ENCODE measurements at regions not wholly inside any gene's neighbourhood (a gene's known extent, or its start where the extent isn't known, plus 50 kb on each side); places are given as distances from the start of the nearest gene placed in this dataset.
"Not testable (repeated sequence)": the region's sequence is repeated elsewhere in the genome, so short reads cannot be mapped to it uniquely, and the experiment has no call there.

DNA sequence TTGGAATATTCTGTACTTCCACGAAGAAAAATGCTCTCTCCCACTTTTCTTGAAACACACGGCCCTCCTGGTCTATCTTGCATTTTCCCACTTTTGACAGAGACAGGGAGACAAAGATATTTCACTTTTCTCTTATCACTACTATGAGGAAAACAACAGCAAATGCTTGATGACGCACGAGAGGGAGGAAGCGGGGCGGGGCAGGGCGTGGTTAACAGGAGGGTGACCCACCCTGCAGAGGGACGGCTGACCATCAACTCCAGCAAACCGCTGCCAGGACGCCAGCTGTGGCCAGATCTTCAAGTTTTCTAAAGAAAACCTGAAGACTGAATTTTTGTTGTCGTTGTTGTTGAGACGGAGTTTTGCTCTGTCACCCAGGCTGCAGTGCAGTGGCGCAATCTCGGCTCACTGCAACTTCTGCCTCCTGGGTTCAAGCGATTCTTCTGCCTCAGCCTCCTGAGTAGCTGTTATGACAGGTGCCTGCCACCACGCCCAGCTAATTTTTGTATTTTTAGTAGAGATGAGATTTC is 63.8 kb downstream of the NSUN5 start:
- not testable (repeated sequence) for DNase-seq (ENCODE audit: low read depth in 2 of 2)

DNA sequence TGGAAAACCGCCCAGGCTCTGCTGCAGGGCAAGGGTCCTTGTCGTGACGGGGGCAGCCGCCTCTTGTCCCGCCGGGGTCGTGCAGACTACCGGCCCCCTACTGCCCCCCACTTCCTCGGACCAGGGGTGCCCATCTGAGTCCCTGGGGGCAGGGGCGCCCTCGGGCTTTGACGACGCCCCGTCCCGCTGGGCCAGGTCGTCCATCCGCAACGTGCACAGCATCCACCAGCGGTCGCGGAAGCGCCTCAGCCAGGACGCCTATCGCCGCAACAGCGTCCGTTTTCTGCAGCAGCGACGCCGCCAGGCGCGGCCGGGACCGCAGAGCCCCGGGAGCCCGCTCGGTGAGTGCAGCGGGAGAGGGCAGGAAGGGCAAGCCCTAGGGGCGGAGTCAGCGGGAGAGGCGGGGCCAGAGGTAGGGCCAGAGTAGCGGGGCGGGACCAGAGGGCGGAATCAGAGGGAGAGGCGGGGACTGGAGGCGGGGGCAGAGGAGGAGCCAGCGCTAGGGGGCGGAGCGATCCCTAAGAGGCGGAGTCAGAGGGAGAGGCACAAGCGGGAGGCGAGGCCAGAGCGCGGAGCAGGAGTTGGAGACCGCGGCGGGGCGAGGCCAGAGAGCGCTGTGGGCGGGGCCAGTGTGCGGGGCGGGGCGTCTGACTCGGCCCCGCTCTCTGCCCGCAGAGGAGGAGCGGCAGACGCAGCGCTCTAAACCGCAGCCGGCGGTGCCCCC is 73.5 kb downstream of the NSUN5 start:
- peak; percentile 86 to 87 for DNase-seq (ENCODE audit: low read depth in 2 of 2)

DNA sequence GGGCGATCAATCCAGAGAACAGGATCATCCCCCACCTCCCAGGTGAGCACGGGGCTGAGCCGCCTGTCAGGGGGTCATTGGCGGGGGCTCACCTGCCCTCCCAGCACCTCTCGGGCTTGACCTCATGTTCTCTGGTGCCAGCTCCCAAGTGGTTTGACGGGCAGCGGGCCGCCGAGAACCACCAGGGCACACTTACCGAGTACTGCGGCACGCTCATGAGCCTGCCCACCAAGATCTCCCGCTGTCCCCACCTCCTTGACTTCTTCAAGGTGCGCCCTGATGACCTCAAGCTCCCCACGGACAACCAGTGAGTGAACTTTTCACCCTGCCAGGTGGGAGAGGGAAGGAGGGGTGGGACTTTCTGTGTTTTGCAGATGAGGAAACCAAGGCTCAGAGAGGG is 82.9 kb downstream of the NSUN5 start:
- not testable (repeated sequence) for DNase-seq (ENCODE audit: low read depth in 2 of 2)

DNA sequence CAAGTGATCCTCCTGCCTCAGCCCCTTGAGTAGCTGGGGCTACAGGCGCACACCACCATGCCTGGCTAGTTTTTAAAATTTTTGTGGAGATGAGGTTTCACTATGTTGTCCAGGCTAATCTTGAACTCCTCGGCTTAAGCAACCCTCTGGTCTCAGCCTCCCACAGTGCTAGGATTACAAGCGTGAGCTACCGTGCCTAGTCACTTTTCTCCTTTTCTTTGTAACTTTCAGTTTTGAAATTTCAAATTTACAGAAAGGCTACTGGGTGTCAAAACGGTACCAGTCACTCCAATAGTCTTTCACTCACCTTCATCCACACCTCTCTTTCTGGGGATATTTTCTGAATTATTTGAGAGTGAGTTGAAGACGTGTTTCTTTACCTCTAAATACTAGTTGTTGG is 86.9 kb downstream of the NSUN5 start:
- DNase-seq (ENCODE audit: low read depth in 2 of 2): not testable (repeated sequence)

DNA sequence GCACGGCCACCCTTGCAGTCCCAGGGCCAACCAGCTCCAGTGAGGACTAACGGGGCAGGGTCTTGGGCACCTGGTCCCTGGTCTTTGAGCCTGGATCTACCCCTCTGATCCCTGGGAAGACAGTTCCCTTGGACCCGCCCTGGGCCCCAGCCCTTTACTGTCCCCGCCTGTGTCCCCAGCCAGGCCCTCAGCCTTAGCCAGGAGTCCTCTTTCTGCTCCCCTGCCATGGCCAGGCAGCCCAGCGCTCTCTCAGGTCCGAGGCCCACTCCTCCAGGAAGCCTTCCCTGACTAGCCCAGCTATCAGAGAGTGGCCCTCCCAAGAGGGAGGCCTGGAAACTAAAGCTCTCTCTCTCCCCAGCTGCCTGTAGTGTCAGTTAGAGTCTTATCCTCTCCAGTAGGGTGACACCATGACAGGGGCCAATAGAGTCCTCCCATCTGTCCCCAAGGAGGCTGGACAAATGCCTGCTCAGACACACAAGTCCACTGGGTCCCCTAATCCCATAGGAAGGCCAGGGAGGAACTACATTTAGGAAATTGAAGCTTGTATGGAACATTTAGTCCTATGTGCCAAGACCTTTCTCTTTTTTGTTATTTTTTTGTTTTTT is 87.8 kb downstream of the NSUN5 start:
- DNase-seq (ENCODE audit: low read depth in 2 of 2): not testable (repeated sequence)

DNA sequence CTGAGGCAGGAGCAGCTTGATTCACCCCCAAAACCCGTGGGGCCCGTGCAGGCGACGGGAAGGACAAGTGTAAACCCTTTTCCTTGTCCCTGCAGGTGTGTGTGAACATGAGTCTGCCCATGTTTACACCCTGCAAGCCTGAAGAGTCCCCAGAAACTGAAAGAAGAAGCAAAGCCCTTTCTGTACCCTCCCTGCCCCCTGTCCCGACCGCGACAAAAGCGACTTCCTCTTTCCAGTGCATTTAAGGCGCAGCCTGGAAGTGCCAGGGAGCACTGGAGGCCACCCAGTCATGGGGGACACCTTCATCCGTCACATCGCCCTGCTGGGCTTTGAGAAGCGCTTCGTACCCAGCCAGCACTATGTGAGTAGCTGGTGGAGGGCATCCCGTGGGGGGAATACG is 88.3 kb downstream of the NSUN5 start:
- DNase-seq (ENCODE audit: low read depth in 2 of 2): not testable (repeated sequence)

DNA sequence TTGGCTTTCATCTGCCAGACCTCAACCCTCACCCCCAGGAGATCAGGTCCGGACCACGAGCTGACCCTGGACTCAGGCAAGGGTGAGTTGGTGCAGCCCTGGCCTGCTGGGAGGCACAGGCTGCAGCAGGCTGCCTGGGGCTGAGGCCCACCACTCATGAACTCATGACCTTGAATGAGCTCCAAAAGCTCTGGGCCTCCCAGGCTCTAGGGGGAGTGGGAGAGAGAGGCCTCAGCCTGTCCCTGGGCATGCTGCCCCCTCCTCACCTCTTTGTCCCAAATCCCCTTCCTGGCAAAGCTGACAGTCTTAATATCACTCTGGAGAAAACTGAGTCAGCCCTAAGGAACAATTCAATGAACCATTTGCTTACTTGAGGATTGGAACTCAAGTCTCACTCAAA is 89.8 kb downstream of the NSUN5 start:
- not testable (repeated sequence) for DNase-seq (ENCODE audit: low read depth in 2 of 2)

DNA sequence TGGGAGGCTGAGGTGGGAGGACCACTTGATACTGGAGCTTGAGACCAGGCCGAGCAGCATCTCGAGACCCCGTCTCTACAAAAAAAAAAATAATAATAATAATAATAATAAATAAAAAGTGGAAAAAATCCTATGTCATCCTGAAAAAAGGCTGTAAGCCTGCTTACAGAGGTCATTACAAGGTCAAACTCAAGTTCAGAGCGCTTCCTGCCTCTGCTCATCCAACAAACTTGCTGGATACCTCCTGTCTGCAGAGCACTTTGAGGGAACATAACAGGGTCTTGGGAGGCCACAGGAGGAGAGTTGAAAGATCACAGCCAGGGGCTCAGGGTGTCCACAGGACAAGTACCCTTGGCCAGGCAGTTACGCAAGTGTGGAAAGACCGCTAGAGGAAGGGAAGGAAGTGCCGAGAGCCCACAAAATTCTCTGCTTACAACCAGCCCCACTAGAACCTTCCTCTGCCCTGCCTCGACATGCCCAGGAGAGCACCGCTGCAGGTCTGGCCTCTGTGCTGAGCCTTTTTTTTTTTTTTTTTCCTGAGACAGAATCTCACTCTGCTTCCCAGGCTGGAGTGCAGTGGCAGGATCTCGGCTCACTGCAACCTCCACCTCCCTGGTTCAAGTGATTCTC is 92.5 kb downstream of the NSUN5 start:
- not testable (repeated sequence) for DNase-seq (ENCODE audit: low read depth in 2 of 2)

DNA sequence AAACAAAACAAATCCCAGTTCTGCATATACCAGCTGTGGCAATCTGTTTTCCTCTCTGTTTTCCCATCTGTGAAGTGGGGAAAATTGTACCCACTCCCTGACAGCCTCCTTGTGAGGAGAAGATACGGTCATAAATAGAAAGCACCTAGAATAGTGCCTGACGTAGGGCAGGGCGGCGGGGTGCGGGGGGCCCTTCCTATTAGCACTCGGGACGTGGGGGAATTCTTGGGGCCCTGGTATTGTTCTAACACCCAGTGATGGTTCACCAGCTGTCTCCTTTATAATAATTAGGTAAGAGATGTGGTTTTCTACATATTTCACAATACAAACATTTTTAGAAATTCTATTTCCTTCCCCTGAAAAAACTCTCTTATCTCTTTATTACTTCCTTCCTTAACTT is 93.4 kb downstream of the NSUN5 start:
- not testable (repeated sequence) for DNase-seq (ENCODE audit: low read depth in 2 of 2)

DNA sequence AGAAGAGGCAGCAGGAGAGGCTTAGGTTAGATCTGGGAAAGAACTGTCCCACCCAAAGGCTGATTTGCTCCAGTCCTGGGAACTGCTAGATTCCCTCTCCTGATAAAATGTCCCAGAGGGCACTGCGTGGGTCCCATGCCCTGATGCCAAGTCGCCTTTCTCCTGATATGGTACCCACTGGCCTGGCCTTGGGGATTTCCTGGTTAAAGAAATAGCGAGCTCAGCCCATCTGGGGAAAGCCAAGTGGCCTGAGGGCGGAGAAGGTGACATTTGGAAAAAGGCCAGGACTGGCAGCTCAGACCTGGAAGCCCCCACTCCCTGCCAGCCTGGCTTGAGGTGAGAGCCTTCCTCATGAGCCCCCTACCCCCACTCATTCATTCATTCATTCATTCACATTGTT is 94.2 kb downstream of the NSUN5 start:
- DNase-seq (ENCODE audit: low read depth in 2 of 2): not testable (repeated sequence)

DNA sequence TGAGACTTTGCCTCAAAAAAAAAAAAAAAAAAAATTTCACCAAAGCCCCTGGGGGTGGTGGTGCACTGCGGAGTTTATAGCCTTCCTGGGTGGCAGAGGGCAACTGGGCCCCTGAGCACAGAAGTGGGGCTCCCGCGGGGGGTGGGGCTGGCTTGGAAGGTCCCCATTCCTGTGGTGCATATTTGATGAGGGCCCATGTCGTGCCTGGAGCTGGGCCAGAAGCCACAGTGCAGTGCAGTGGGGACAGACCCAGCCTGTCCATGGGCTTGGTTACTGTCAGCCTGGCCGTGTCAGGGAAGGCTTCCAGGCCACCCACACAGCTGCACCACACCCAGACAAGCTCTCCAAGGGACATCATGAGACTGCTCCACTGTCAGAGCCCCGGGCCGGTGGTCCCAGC is 95.5 kb downstream of the NSUN5 start:
- not testable (repeated sequence) for DNase-seq (ENCODE audit: low read depth in 2 of 2)

DNA sequence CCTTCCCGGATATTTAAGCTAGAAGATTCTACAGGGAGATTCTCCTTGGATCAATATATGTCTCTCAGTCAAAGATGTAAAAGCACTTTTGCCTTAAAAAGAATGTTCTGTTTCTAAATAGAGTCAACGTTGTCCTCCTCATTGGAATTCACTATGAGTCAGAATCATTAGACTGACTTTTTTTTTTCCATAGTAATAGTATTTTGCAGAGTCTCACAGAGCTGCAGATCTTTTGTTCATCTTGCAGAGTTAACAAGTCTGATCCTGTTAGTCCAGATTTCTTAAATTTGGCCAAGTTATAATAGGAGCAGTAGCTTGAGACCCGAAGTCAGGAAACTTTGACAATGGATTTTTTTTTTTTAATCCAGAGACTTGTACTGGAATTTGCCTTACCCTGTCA is 103.0 kb downstream of the NSUN5 start:
- not testable (repeated sequence) for DNase-seq (ENCODE audit: low read depth in 2 of 2)

DNA sequence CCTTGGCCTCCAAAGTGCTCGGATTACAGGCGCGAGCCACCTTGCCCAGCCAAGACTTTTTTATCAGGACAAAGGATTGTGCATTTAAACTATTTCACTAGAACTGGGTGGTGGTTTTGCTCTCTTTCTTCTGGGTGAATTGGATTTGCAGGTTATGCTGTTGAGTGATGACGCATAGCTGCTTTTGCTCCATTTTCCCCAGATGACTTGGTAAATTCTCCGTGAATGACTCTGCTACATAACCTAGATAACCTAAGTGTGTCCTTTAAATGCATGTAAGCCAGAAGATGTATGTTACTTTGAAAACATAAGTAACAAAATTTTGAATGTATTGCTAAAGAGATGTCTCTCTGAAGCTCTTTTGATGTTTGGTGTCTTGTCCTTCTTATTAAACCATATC is 103.7 kb downstream of the NSUN5 start:
- not testable (repeated sequence) for DNase-seq (ENCODE audit: low read depth in 2 of 2)

DNA sequence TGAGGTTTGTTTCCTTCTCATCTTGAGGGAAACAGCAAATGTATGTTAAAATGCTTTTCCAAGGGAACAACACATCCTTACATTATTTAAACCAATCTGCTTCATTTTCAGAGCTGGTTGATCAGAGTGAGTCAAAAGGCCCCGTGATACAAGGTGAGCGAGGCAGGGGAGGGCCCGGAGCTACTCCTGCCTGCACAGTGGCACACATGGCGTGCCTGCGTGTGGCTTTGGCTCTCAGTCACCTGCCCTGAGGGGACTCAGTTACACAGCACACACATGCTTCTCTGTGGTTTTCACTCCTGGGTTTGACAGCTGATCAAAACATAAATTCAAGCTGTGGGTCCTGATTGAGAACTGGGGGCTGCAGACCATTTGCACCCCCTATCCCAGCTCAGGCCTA is 105.3 kb downstream of the NSUN5 start:
- DNase-seq (ENCODE audit: low read depth in 2 of 2): not testable (repeated sequence)

DNA sequence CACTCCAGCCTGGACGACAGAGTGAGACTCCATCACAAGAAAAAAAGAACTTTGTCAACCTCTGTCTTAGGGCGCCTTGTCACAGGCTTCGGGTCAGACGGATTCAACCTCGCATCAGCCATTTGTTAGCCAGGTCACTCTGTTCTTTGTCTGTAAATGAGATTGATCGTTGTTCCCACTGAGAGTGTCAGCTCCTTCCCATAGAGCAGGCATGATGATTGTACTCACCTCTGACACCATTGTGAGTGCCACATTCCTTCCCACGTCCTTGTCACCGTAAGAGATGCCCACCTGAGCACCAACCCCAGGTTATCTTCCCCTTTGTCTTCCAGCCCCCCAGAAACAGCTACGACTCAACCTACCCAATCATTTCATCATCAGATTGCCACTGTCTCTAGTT is 107.4 kb downstream of the NSUN5 start:
- DNase-seq (ENCODE audit: low read depth in 2 of 2): not testable (repeated sequence)

DNA sequence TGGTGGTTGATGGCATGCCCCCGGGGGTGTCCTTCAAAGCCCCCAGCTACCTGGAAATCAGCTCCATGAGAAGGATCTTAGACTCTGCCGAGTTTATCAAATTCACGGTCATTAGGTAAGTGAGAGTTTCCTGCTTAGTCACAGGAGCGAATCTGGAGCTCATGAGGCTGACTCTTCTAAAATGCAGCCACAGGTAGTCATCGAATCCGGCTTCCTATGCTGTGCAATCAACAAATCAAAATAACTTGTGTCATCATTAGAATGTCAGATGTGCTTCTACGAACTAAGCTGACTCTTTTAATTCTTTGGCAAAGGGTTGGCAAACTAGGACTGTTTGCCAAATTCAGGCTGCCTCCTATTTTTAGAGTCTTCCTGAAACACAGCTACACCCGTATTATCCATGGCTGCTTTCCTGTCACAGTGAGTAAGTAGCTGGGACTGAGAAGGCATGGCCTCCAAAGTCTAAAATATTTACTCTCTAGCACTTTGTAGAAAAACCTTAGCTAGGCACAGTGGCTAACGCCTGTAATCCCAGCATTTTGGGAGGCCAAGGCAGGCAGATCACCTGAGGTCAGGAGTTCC is 108.0 kb downstream of the NSUN5 start:
- not testable (repeated sequence) for DNase-seq (ENCODE audit: low read depth in 2 of 2)

DNA sequence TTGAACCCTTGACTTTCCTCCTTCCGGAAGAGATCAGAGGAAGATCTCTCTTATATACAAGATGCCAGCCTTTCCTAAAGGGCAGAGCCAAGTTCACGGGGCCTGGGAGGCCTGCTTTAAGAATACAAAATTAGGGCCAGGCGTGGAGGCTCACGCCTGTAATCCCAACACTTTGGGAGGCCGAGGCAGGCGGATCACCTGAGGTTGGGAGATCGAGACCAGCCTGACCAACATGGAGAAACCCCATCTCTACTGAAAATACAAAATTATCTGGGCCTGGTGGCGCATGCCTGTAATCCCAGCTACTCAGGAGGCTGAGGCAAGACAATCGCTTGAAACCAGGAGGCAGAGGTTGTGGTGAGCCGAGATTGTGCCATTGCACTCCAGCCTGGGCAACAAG is 108.2 kb upstream of the SPDYE9 start:
- not testable (repeated sequence) for DNase-seq (ENCODE audit: low read depth in 2 of 2)

DNA sequence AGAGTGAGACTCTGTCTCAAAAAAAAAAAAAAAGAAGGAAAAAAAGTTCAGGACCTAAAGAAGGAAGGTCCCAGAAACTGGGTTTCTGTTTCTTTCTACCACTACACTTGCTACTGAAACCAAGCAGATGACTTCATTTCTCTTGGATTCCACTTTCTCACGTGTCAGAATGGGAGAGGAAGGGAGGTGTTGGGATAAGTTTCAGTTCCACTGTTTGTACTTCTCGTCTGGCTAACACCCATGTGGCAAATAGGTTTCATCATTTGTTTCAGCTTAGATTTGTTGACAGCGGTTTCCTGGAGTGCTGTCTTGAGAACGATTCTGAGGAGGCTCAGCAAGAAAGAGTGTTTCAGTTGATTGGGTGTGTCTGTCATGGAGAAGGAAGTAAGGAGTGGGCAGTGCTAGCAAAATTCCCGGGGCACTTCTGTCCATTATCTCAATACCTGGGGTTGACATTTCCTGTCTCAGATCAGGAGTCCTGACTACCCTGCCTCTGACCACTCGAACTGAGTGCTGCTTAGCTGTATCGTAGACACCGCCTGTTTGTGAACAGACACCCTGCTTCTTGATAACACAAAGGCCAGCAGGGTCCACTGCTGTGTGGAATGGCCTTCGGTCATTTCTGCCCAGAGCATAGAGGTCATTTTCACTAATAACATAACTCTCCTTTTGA is 104.8 kb upstream of the SPDYE9 start:
- DNase-seq (ENCODE audit: low read depth in 2 of 2): not testable (repeated sequence)

DNA sequence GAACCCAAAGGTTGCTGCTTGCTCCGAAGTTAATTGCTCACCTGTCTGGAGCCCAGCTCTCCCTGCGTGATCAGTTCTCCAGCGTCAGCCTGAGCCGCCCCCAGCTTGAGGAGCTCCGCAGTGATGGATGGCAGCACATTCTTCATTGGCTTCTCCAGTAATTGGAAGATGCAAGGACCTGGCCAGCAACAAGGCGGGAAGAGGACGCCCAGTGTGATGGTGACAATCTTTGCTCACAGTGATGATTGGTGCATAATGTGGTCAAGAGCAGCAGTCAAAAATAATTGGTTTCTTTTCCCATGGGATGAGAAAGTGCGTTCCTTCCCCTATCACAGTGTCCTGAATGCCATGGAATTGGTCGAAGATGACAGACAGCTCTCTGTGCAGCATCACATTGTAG is 102.4 kb upstream of the SPDYE9 start:
- DNase-seq (ENCODE audit: low read depth in 2 of 2): not testable (repeated sequence)

DNA sequence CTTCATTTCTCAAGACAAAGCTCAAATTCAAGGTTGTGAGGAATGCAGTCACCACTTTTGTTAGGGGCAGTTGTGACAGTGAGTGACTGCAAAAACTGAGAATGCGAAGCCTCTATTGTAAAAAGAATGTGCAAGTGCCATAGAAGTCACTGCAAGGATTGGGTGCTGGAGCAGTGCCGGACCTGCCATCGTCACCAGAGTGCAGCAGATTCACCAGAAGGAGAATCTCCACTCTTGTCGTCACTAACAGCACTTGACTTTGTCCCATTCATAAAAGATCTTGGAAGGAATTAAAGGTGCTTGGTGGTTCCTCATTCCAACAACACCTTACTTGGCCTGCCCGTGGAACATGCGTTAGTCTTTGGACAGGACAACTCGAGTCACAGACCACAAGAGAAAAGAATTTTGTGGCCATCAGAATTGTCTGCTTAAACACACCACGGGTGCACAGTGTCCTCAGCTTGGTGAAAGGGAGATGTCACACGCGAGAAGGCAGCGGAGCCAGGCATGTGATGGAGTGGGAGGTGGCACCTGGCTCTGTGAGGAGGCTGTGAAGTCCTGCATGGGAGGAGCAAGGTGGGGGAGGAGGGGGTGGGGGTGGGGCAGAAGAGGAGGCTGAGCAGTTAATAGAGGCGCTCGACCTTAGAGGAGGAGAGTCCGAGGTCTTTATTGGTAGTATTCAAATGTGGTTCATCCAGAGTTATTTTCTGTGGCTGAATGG is 100.9 kb upstream of the SPDYE9 start:
- not testable (repeated sequence) for DNase-seq (ENCODE audit: low read depth in 2 of 2)

DNA sequence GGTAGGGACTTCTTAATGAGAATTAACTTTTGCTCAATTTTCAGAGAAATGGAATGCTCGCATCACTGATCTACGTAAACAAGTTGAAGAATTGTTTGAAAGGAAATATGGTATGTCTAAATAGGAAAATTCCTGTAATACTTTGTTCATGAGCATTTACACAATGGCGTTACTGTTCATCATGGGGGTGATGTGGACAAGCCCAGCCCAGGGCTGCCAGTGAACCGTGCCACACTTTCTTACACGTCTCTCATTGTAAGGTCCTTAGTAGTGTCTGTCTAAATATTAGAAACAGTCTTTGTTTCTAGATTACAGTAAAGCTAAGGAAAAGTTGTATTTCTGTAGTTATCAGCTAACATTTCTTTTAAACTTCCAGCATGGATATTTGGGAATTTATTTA is 91.0 kb upstream of the SPDYE9 start:
- not testable (repeated sequence) for DNase-seq (ENCODE audit: low read depth in 2 of 2)
